HepG2 (cell line): ENCODE measurements at regions not wholly inside any gene's neighbourhood (a gene's known extent, or its start where the extent isn't known, plus 50 kb on each side); places are given as distances from the start of the nearest gene placed in this dataset.

Experiments
- ATAC-seq: fragments of 200-7000 bp; cut with Tn5 transposase; 3 replicates; pipeline ENCODE4 v1.9.1; 2020; ENCODE audit warnings: mild to moderate bottlenecking, moderate library complexity
- BruUV-seq: library from RNA; stranded (reverse); fragments of 400-500 nt; replicated peaks from 2 replicates; lab custom pipeline; 2021; lab: Mats Ljungman, UMichigan
- CTCF ChIA-PET: fragments of 300-600 bp; formaldehyde crosslinking; extraction: SDS; loops from one replicate; lab custom pipeline; 2021; ENCODE audit warnings: low total read pairs, inconsistent platforms, low intra/inter-chr PET ratio; lab: Yijun Ruan, JAX
- POLR2A ChIA-PET: fragments of 350-600 bp; sonication (Branson Sonifier 250); formaldehyde crosslinking; loops from one replicate; lab custom pipeline; 2020; ENCODE audit warnings: antibody characterized with exemption, inconsistent platforms; lab: Yijun Ruan, JAX
- DNase-seq: peaks from one replicate; pipeline ENCODE4 v3.0.0-alpha.2; 2015; ENCODE audit warnings: low spot score
- FAIRE-seq: peaks from 3 replicates; lab custom pipeline; 2011; peaks lifted over from hg19 to GRCh38; lab: Jason Lieb, UNC
- H2AFZ ChIP-seq: one replicate; pipeline ENCODE4 v1.6.1; 2011; ENCODE audit warnings: low read length, inconsistent platforms
- H3K27ac ChIP-seq: fragments of 300-600 bp; 3 replicates; pipeline ENCODE4 v1.8.0; 2011; ENCODE audit warnings: mixed run types, mild to moderate bottlenecking, mixed read lengths, low read length, inconsistent platforms; ENCODE audit not compliant: insufficient read depth; ENCODE audit errors: extremely low read length
- H3K27me3 ChIP-seq, 2 experiments: fragments of 200-600 bp in 1 of 2; 2 replicates in 1 of 2; 3 replicates in 1 of 2; pipeline versions ENCODE4 v1.6.0 to v1.8.0; 2011; ENCODE audit warnings: low read length in 2 of 2, mild to moderate bottlenecking in 2 of 2, moderate library complexity in 2 of 2, inconsistent platforms in 1 of 2; ENCODE audit not compliant: insufficient read depth in 2 of 2, control insufficient read depth in 1 of 2
- H3K36me3 ChIP-seq, 2 experiments: fragments of 200-600 bp in 1 of 2; replicated peaks in 1 of 2; 2 replicates in 1 of 2; 3 replicates in 1 of 2; pipeline versions ENCODE4 v1.5.1 to v1.8.0; 2011; ENCODE audit warnings: low read length in 2 of 2, inconsistent platforms in 1 of 2; ENCODE audit not compliant: insufficient read depth in 2 of 2, control insufficient read depth in 1 of 2
- H3K4me1 ChIP-seq: 2 replicates; pipeline ENCODE4 v1.5.1; 2012; ENCODE audit warnings: low read length, inconsistent platforms; ENCODE audit not compliant: insufficient read depth
- H3K4me2 ChIP-seq: 2 replicates; pipeline ENCODE4 v1.6.0; 2011; ENCODE audit warnings: low read depth, low read length, inconsistent platforms
- H3K4me3 ChIP-seq, 3 experiments: fragments of 200-600 bp in 1 of 3; sonication (generic), shearing (Covaris generic) in 1 of 3; replicated peaks in 1 of 3; 2 replicates each; pipeline ENCODE4 v1.5.1; 2011 to 2016; ENCODE audit warnings: low read length in 3 of 3, inconsistent platforms in 2 of 3, low read depth in 2 of 3, mild to moderate bottlenecking in 2 of 3, control low read depth in 1 of 3, mixed read lengths in 1 of 3; ENCODE audit not compliant: insufficient read depth in 1 of 3
- H3K79me2 ChIP-seq: one replicate; pipeline ENCODE4 v1.6.1; 2011; ENCODE audit warnings: low read length, inconsistent platforms; ENCODE audit not compliant: insufficient read depth
- H3K9ac ChIP-seq: 2 replicates; pipeline ENCODE4 v1.6.0; 2011; ENCODE audit warnings: mild to moderate bottlenecking, low read depth, low read length, inconsistent platforms; ENCODE audit not compliant: insufficient read depth
- H3K9me3 ChIP-seq: 2 replicates; pipeline ENCODE4 v1.5.1; 2012; ENCODE audit warnings: mild to moderate bottlenecking, low read length
- H4K20me1 ChIP-seq: 2 replicates; pipeline ENCODE4 v1.6.0; 2011; ENCODE audit warnings: inconsistent platforms, mild to moderate bottlenecking, low read length, moderate library complexity; ENCODE audit not compliant: insufficient read depth
- GATAD1 ChIP-seq: IDR thresholded peaks from 2 replicates; pipeline ENCODE4 v1.6.1; 2016; ENCODE audit warnings: missing genetic modification reagents, missing compliant biosample characterization
- KDM4B ChIP-seq: sonication (generic); formaldehyde crosslinking; IDR thresholded peaks from 2 replicates; pipeline ENCODE4 v1.4.0; 2020; ENCODE audit warnings: missing genetic modification reagents
- MAFF ChIP-seq: IDR thresholded peaks from 2 replicates; pipeline ENCODE4 v1.6.1; 2011; ENCODE audit warnings: low read depth, low read length, improper control_type of control experiment
- PHB2 ChIP-seq: fragments of 450-650 bp; IDR thresholded peaks from 2 replicates; pipeline ENCODE4 v1.6.1; 2018; ENCODE audit not compliant: partially characterized antibody
- ZBTB7A ChIP-seq: sonication (generic); formaldehyde crosslinking; IDR thresholded peaks from 2 replicates; pipeline ENCODE4 v1.8.0; 2022; ENCODE audit warnings: mild to moderate bottlenecking, missing genetic modification reagents
- ZNF629 ChIP-seq: sonication (generic); formaldehyde crosslinking; conservative IDR thresholded peaks from 2 replicates; pipeline ENCODE4 v1.5.0; 2020; ENCODE audit warnings: missing genetic modification reagents
- ZNF674 ChIP-seq: sonication (generic); formaldehyde crosslinking; IDR thresholded peaks from 2 replicates; pipeline ENCODE4 v1.5.0; 2020; ENCODE audit warnings: low read depth, mild to moderate bottlenecking, missing genetic modification reagents
- ZSCAN20 ChIP-seq: sonication (generic); formaldehyde crosslinking; IDR thresholded peaks from 2 replicates; pipeline ENCODE4 v1.4.0; 2020; ENCODE audit warnings: missing genetic modification reagents, mild to moderate bottlenecking, borderline replicate concordance
- ZSCAN29 ChIP-seq: sonication (generic); formaldehyde crosslinking; conservative IDR thresholded peaks from 2 replicates; pipeline ENCODE4 v1.4.0; 2020; ENCODE audit warnings: mild to moderate bottlenecking, missing genetic modification reagents
- WGBS: methylation state at CpG from one replicate; pipeline ENCODE4 v1.1.6; 2017; ENCODE audit warnings: low lambda C conversion rate; 5-methylcytosine and 5-hydroxymethylcytosine counted together
- in situ Hi-C: cut with HindIII; loops from 2 replicates; pipeline ENCODE4 v1.10.0; 2017; ENCODE audit warnings: low pct_unique_long_range_greater_than_20kb; ENCODE audit not compliant: extremely low pct_ligation_motif_present
- intact Hi-C: fragments of 100-400 bp; cut with micrococcal nuclease; formaldehyde crosslinking; loops from one replicate; pipeline ENCODE4 v1.10.0; 2022; ENCODE audit not compliant: unreplicated experiment
- TF ChIP-seq, protein P1 (sequence below): IDR thresholded peaks from 2 replicates; pipeline ENCODE4 v1.6.1; 2016
- TF ChIP-seq, protein P2 (sequence below): sonication (generic); formaldehyde crosslinking; conservative IDR thresholded peaks from 2 replicates; pipeline ENCODE4 v1.8.0; 2022; ENCODE audit warnings: missing genetic modification reagents
- TF ChIP-seq, protein P3 (sequence below): sonication (generic); formaldehyde crosslinking; IDR thresholded peaks from 2 replicates; pipeline ENCODE4 v1.4.0; 2020; ENCODE audit warnings: mild to moderate bottlenecking, missing genetic modification reagents
- TF ChIP-seq, protein P4 (sequence below): sonication (generic); formaldehyde crosslinking; IDR thresholded peaks from 2 replicates; pipeline ENCODE4 v1.4.0; 2020; ENCODE audit warnings: missing genetic modification reagents

DNA sequence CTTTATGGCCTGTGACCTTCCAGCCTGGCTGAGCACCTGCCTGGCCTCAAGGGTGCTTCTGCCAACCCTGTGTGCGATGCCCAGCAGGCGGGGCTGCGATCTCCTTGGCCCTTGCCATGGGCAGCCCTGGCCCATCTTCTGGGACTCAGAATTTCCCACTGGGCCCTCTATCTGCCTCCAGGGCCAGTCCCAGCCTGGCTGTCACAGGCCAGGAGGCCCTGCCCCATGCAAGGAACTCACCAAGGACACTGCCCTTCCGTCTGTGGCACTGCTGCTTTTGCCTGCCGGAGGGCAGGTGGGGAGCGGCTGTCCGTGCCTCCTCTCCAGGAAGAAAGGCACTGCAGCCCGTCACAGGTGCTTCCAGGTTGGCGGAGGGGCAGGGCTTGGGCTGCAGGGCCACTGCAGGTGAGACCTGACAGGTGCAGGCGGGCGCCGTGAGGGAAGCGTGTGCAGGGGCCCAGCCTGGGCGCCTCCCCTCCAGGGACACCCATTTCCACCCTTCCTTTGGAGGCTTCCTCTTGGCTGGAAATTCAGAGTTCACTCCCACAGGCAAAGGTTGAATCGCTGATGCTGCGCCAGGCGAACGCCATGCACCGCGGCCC is 177.8 kb downstream of the KIF26A start:
- no peak overlapping the region for H3K4me3 ChIP-seq
- CTCF ChIA-PET, result no interaction called here
- H3K4me1 ChIP-seq, result no peaks in the 10 kb centered on the region
- POLR2A ChIA-PET, result no interaction called here
- TF ChIP-seq ZNF629 (CRISPR knock-in tag) (no peak), ZBTB7A (CRISPR knock-in tag) (no peak), ZSCAN29 (CRISPR knock-in tag) (no peak)
- TF ChIP-seq, protein P1, sequence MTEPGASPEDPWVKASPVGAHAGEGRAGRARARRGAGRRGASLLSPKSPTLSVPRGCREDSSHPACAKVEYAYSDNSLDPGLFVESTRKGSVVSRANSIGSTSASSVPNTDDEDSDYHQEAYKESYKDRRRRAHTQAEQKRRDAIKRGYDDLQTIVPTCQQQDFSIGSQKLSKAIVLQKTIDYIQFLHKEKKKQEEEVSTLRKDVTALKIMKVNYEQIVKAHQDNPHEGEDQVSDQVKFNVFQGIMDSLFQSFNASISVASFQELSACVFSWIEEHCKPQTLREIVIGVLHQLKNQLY, result no peak
- H3K27me3 ChIP-seq, result peaks cover 10 to 34% of the 10 kb centered on the region in 2 experiments; a peak in 4 of 5 replicates
- in situ Hi-C loops (no loop called here), intact Hi-C loops (no loop called here)
- H2AFZ ChIP-seq, result no peak overlapping the region
- H3K36me3 ChIP-seq, result no peaks in the 10 kb centered on the region
- BruUV-seq, result no TSS peak
- FAIRE-seq, result no peak
- ATAC-seq, result no peak
- no peak overlapping the region for H3K9ac ChIP-seq
- H3K79me2 ChIP-seq, result no peaks in the 10 kb centered on the region
- no peaks in the 10 kb centered on the region for H3K9me3 ChIP-seq
- no peak overlapping the region for H3K27ac ChIP-seq
- no peak for DNase-seq
- WGBS, result 80% methylated on average over 2 of the region's 20 CpGs
- H4K20me1 ChIP-seq, result no peaks in the 10 kb centered on the region
- H3K4me2 ChIP-seq, result no peak overlapping the region

DNA sequence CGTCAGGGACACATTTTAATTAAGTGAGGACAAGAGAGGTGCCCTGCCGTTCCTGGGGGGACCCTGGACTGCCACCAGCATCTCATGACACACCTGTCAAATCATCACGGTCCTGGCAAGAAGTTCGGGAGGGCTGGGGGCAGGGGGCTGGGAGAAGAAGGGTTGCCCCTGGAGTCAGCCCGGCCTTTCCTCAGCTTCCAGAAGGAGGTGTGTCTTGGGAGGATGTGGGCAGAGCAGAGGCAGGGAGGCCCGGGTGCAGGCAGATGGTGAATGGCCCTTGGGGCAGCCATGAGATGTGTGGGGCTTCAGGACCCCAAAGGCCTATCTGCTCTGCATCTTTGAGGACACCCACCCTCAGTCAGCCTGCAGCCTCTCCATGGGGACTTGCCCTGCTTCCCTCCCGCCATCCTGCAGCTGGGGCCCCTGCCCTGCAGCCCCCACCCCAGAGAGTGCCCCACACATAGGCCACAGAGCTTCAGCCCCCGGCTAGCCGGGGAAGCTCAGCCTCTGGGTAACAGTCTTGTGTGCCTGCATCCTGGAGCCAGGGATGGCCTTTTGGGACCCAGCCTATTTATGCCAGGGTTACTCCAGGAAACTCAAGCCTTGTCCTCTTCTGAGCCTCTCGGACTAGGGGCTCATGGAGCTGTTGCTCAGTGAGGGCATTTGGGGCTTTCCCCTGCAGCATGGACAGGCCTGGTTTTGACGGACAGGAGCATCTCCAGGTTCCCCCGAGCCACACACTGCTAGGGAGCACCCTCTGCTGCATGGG is 178.5 kb downstream of the KIF26A start:
- no peak for ATAC-seq
- WGBS, result 5% methylated on average over 8 of the region's 12 CpGs
- TF ChIP-seq PHB2, result no peak
- no peak for TF ChIP-seq ZNF674 (CRISPR knock-in tag)
- TF ChIP-seq, protein P2, sequence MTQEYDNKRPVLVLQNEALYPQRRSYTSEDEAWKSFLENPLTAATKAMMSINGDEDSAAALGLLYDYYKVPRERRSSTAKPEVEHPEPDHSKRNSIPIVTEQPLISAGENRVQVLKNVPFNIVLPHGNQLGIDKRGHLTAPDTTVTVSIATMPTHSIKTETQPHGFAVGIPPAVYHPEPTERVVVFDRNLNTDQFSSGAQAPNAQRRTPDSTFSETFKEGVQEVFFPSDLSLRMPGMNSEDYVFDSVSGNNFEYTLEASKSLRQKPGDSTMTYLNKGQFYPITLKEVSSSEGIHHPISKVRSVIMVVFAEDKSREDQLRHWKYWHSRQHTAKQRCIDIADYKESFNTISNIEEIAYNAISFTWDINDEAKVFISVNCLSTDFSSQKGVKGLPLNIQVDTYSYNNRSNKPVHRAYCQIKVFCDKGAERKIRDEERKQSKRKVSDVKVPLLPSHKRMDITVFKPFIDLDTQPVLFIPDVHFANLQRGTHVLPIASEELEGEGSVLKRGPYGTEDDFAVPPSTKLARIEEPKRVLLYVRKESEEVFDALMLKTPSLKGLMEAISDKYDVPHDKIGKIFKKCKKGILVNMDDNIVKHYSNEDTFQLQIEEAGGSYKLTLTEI, result no peak
- no peak for TF ChIP-seq GATAD1 (CRISPR knock-in tag)
- no peak for TF ChIP-seq MAFF
- no peak for TF ChIP-seq ZSCAN20
- TF ChIP-seq, protein P3, sequence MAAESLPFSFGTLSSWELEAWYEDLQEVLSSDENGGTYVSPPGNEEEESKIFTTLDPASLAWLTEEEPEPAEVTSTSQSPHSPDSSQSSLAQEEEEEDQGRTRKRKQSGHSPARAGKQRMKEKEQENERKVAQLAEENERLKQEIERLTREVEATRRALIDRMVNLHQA (CRISPR knock-in tag), result no peak
- no peak for TF ChIP-seq KDM4B (CRISPR knock-in tag)
- TF ChIP-seq, protein P4, sequence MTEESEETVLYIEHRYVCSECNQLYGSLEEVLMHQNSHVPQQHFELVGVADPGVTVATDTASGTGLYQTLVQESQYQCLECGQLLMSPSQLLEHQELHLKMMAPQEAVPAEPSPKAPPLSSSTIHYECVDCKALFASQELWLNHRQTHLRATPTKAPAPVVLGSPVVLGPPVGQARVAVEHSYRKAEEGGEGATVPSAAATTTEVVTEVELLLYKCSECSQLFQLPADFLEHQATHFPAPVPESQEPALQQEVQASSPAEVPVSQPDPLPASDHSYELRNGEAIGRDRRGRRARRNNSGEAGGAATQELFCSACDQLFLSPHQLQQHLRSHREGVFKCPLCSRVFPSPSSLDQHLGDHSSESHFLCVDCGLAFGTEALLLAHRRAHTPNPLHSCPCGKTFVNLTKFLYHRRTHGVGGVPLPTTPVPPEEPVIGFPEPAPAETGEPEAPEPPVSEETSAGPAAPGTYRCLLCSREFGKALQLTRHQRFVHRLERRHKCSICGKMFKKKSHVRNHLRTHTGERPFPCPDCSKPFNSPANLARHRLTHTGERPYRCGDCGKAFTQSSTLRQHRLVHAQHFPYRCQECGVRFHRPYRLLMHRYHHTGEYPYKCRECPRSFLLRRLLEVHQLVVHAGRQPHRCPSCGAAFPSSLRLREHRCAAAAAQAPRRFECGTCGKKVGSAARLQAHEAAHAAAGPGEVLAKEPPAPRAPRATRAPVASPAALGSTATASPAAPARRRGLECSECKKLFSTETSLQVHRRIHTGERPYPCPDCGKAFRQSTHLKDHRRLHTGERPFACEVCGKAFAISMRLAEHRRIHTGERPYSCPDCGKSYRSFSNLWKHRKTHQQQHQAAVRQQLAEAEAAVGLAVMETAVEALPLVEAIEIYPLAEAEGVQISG (CRISPR knock-in tag), result no peak

More for the DNA sequence above, 178.5 kb downstream of the KIF26A start:
- Histone ChIP-seq H3K4me2 (no peak overlapping the region), H3K27ac (no peak overlapping the region), H3K27me3 (peaks cover 10 to 41% of the 10 kb centered on the region in 2 experiments; a peak in 4 of 5 replicates), H3K9me3 (no peaks in the 10 kb centered on the region), H3K9ac (no peak overlapping the region), H3K36me3 (no peaks in the 10 kb centered on the region), H3K4me3 (no peak overlapping the region), H4K20me1 (no peaks in the 10 kb centered on the region), H3K79me2 (no peaks in the 10 kb centered on the region), H2AFZ (no peak overlapping the region), H3K4me1 (no peaks in the 10 kb centered on the region)
- in situ Hi-C loops (no loop called here), intact Hi-C loops (no loop called here)
- BruUV-seq, result no TSS peak
- FAIRE-seq (no peak), DNase-seq (no peak)
- CTCF ChIA-PET, result no interaction called here
- POLR2A ChIA-PET, result no interaction called here
